ENCODE measurements at regions not wholly inside any gene's neighbourhood (a gene's known extent, or its start where the extent isn't known, plus 50 kb on each side); places are given as distances from the start of the nearest gene placed in this dataset.

DNA sequence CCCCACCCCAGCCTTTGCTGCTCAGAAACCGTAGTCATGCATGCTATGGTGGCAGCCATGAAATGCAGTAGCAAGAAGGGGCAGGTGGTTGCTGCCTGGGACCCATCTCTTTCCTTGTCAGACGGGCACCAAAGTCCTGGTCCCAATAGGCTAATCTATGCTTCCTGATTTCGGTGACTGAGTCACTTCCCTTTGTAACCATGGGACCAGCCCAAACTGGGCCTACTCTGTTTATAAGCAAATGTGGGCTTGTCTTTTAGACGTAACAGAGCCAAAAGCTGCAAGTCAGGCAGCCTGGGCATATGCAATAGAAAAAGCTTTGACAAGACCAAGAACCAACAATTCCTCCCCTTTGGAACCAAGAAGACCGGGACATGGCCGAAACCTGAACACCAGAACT, 99.1 kb upstream of the RBBP6 start (continued):
- no peak for TF ChIP-seq CHD7 (IDR thresholded peaks at IDR 0.05; ENCODE audit: insufficient replicate concordance, low read length)
- TF ChIP-seq SIN3A (conservative IDR thresholded peaks at IDR 0.05 in 1 of 2, IDR thresholded peaks at IDR 0.05 in 1 of 2; ENCODE audit: low read depth in 1 of 2, low read length in 2 of 2) = no peak
- no peak for TF ChIP-seq CHD1 (IDR thresholded peaks at IDR 0.05; ENCODE audit: low read depth, low read length)
- no peak for TF ChIP-seq JUND (IDR thresholded peaks at IDR 0.05; ENCODE audit: low read length)
- no peak for TF ChIP-seq E2F6 (IDR thresholded peaks at IDR 0.05)
- no peak for TF ChIP-seq CREB1 (IDR thresholded peaks at IDR 0.05)
- TF ChIP-seq SIRT6 (IDR thresholded peaks at IDR 0.05; ENCODE audit: low read length) = no peak
- TF ChIP-seq POLR2A (IDR thresholded peaks at IDR 0.05; ENCODE audit: control extremely low read depth in 1 of 2, low read depth in 2 of 2, low read length in 2 of 2) = no peak
- TF ChIP-seq SP2 (IDR thresholded peaks at IDR 0.05; ENCODE audit: low read length) = no peak
- TF ChIP-seq ASH2L (IDR thresholded peaks at IDR 0.05; ENCODE audit: low read length) = no peak

Measured in H1 (cell line).